MG63 (cell line): ENCODE measurements at regions not wholly inside any gene's neighbourhood (a gene's known extent, or its start where the extent isn't known, plus 50 kb on each side); places are given as distances from the start of the nearest gene placed in this dataset.

Experiments used
- DNase-seq: peaks from one replicate; pipeline ENCODE4 v3.0.0-alpha.2; 2020
- H3K27me3 ChIP-seq: fragments of 250-450 bp; sonication (Bioruptor Pico); 2 replicates; pipeline ENCODE4 v1.5.1; 2020; ENCODE audit warnings: mild to moderate bottlenecking, moderate library complexity
- H3K36me3 ChIP-seq: fragments of 250-450 bp; sonication (Bioruptor Pico); 2 replicates; pipeline ENCODE4 v1.5.1; 2020; ENCODE audit warnings: mild to moderate bottlenecking, moderate library complexity
- H3K4me3 ChIP-seq: fragments of 250-450 bp; sonication (Bioruptor Pico); 2 replicates; pipeline ENCODE4 v1.5.1; 2020; ENCODE audit warnings: mild to moderate bottlenecking, moderate library complexity
- H3K9me3 ChIP-seq: fragments of 250-450 bp; sonication (Bioruptor Pico); 2 replicates; pipeline ENCODE4 v1.5.1; 2020; ENCODE audit warnings: mild to moderate bottlenecking, moderate library complexity

DNA sequence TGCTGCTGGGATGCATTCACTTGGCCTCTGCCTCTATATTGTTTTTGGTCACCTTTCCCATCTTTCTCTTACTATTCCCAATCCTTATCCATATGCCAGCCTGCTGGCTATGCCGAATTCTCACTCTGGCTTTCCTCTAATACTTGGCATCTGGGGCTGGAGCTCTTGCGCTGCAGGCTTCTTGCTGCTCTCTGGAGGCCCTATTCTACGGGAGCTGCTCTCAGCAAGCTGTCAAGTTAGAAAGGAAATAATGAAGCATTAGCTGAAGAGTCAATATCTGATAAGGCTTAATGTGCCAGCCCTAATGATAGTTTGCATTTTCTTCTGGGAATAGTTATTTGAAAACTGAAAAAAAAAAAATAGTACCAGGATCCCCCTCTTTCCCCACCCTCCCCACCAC is 125.3 kb upstream of the CYYR1 start:
- no peaks in the 10 kb centered on the region for H3K27me3 ChIP-seq
- H3K9me3 ChIP-seq = no peaks in the 10 kb centered on the region
- no peaks in the 10 kb centered on the region for H3K36me3 ChIP-seq
- DNase-seq = no peak
- no peak overlapping the region for H3K4me3 ChIP-seq

DNA sequence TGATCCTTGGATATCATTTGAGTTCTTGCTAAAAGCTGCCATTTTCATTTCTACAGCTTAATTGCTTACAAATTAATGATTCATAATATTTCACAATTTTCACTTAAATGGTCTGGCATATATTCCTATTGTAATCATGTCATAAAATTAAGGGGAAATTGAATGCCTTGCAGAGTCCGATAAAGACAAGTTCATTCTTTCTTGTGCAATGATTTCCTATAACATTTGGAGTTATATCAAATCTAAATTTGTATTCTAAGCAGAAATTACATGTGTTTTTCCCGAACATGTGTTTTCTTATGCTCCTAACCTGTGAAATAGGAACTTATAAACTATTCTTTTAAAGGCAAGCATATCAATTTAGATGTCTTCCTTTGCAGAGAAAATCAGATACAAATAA is 118.3 kb upstream of the CYYR1 start:
- Histone ChIP-seq H3K27me3 (0 out of 2 replicates have a peak, but pooled peaks cover 4% of the 10 kb centered on the region), H3K4me3 (no peak overlapping the region), H3K36me3 (no peaks in the 10 kb centered on the region), H3K9me3 (no peaks in the 10 kb centered on the region; the same call in 1 of the 2 replicates)
- DNase-seq = no peak

DNA sequence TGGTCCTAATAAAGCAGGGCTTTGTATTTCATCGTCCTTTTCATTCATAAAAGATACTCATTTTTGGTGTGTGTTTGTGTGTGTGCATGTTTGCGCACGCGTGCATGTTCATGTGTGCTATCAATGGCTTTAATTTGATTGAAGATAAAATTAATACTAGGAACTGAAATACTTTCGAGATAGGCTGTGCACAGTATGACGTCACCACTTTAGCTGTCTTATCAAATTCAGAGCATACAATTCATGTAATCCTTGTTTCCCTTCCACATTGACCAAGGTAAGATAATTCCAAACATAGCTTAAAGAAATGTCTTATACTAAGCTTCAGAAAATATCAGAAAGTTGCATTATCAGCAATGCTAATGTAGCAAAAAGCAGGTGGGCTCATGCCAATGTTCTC is 113.6 kb upstream of the CYYR1 start:
- DNase-seq = no peak
- Histone ChIP-seq H3K36me3 (no peaks in the 10 kb centered on the region), H3K4me3 (no peak overlapping the region), H3K9me3 (no peaks in the 10 kb centered on the region; the same call in 1 of the 2 replicates), H3K27me3 (0 out of 2 replicates have a peak, but pooled peaks cover 4% of the 10 kb centered on the region)

DNA sequence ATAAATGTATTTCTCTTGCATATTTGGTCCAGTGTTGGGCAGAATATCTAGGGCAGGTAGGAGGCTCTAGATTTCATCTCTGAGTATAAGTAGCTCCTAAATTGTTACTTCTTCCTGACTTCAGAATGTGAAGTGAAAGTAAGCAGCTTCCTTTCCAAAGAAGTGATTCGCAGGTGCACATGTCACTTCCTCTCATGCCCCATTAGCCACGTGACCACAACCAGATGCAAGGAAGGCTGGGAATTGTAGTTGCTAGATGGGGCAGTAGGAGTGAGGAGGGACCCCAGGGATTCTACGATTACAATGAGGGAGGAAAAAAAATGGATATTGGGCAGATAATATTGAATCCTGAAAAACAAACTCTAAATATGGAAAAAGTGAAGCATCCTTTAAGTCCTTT is 113.2 kb upstream of the CYYR1 start:
- Histone ChIP-seq H3K9me3 (no peaks in the 10 kb centered on the region; the same call in 1 of the 2 replicates), H3K36me3 (no peaks in the 10 kb centered on the region), H3K4me3 (no peak overlapping the region), H3K27me3 (0 out of 2 replicates have a peak, but pooled peaks cover 2% of the 10 kb centered on the region)
- DNase-seq = peak; percentile 9

DNA sequence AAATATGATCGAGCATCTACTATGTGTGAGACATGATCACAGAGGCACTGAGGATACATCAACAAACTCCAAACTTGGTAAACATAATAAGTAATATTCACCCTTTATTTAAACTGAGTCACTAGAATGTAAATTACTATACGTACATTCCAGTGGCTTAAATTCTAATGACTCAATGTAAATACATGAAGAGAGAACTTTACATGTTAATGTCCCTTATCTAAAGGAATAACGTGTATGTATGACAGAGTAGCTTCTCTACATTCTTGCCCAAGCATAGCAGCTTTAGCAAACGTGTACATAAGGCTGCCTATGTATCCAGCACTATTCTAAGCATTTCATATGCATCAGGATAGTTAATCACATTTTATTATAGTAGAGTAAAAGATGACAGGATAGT is 111.8 kb upstream of the CYYR1 start:
- Histone ChIP-seq H3K27me3 (0 out of 2 replicates have a peak, but pooled peaks cover 2% of the 10 kb centered on the region), H3K9me3 (no peaks in the 10 kb centered on the region; the same call in 1 of the 2 replicates), H3K36me3 (no peaks in the 10 kb centered on the region), H3K4me3 (no peak overlapping the region)
- no peak for DNase-seq

DNA sequence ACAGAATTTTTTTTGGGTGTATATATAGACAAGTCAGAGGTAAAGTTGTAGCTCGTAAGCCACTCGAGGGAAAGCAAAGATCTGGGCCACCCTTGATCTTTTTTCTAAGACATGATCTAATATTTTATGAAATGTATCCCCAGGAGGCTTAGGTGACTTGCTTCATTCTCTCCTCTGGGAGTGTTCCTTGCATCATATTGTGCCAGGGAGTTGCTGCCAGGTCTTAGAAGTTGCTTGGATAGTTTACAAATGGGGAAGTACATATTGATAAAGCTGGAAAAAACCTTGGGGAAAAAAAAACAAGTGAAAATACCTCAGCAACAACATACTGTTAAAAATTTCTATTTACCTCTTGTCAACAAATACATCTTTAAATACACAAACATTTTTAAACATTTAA is 110.9 kb upstream of the CYYR1 start:
- H3K4me3 ChIP-seq = no peak overlapping the region
- H3K27me3 ChIP-seq = 0 out of 2 replicates have a peak, but pooled peaks cover 2% of the 10 kb centered on the region
- DNase-seq = no peak
- H3K36me3 ChIP-seq = no peaks in the 10 kb centered on the region
- H3K9me3 ChIP-seq = no peaks in the 10 kb centered on the region

DNA sequence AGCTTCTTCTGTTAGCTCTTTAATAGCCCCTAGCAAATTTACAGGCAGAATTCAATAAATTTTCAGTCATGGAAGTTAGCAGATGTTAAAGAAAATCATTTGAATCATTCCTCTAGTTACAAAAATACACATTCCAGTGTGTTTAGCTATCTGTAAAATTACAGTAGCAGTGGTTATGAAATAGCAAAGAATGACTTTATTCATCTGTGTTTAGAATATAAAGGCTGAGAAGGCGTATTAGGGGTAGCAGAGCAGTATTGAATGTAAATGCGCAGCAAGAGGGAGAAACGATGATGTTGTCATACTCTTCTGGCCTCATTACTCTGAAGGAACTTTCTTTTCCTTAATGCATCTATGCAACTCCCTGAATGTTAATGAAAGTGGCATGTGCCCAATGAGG is 106.2 kb upstream of the CYYR1 start:
- DNase-seq = no peak
- H3K4me3 ChIP-seq = no peak overlapping the region
- H3K36me3 ChIP-seq = no peaks in the 10 kb centered on the region
- H3K9me3 ChIP-seq = no peaks in the 10 kb centered on the region
- peaks cover 2% of the 10 kb centered on the region; the same call in 1 of the 2 replicates for H3K27me3 ChIP-seq

DNA sequence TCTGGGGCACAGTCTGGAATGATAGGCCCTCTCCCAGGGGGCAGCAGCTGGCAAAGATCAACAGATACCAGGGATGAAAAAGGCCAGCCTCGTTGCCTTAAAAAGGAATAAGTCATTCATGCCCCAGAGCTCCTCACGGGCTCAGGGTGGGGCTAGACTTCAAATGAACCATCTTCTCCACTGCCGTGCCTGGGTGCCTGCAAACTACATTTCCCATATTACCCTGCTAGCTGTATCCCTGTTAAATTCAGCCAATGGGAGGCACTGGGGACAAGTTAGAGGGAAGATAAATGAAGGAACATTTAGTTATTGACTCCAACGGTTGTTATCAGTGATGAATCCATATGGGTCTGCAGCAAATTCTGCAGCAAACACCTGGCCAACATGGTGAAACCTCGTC is 101.2 kb upstream of the CYYR1 start:
- Histone ChIP-seq H3K4me3 (no peak overlapping the region), H3K36me3 (no peaks in the 10 kb centered on the region), H3K9me3 (no peaks in the 10 kb centered on the region), H3K27me3 (no peaks in the 10 kb centered on the region; the same call in 1 of the 2 replicates)
- DNase-seq = no peak

DNA sequence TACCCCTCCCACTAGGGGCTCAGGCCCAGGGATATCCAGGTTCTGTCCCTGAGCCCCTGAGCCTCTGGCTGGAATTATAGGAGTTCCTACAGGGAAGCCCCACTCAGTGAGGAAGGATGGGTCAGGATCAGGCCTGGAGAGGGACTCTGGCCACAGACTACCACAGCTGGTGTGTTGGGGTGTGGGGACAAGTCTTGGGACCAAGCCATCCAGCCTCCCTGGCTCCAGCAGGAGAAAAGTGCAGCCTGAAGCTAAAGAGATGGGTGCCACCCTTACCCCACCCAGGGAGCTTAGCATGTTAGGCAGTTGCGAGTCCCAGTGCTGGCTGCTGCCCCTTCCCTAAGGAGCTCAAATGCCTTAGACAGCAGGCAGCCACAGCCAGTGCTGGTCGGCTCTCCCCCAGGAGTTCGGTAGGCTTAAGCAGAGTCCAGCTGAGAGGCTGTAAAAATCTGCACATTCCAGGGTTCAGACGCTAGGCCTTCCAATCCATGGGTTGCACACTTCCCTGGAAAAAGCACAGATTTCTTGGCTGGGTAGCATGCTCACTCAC is 96.2 kb upstream of the CYYR1 start:
- Histone ChIP-seq H3K9me3 (no peaks in the 10 kb centered on the region), H3K36me3 (no peaks in the 10 kb centered on the region), H3K4me3 (no peak overlapping the region), H3K27me3 (no peaks in the 10 kb centered on the region)
- no peak for DNase-seq

DNA sequence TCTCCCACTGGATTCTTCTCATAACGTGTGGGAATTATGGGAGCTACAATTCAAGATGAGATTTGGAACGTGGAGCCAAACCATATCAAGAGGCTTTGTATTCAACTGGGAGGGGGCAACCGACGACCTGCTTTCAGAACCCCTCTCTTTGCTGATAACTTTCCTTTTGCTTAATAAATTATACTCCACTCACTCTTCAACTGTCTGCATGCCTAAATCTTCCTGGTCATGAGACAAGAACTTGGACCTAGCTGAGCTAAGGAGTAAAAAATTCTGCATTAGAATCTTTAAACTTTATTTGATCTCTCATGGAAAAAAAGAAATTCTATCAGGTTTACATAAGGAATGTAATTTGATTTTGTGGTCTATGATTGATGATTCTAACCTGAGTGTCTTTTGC is 86.7 kb upstream of the CYYR1 start:
- no peak for DNase-seq
- no peaks in the 10 kb centered on the region for H3K36me3 ChIP-seq
- no peak overlapping the region for H3K4me3 ChIP-seq
- no peaks in the 10 kb centered on the region for H3K9me3 ChIP-seq
- no peaks in the 10 kb centered on the region for H3K27me3 ChIP-seq

DNA sequence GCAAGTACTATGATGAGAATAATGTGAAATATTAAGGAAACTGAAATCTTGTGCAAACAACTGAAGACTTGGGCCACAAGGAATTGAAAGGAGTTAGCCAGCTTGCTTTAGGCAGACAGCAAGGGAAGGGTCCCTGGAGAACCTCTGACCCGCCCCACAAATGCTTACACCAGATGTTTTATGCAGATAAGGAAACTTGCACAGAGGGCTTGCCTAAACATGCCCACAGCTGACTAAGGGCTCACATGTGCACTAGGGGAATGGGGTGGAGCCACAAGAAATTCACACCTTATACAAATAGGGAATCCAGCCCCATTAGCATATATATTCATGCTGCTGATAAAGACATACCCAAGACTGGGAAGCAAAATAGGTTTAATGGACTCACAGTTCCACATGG is 86.1 kb upstream of the CYYR1 start:
- H3K9me3 ChIP-seq = no peaks in the 10 kb centered on the region
- no peak for DNase-seq
- H3K4me3 ChIP-seq = no peak overlapping the region
- H3K36me3 ChIP-seq = no peaks in the 10 kb centered on the region
- H3K27me3 ChIP-seq = no peaks in the 10 kb centered on the region

DNA sequence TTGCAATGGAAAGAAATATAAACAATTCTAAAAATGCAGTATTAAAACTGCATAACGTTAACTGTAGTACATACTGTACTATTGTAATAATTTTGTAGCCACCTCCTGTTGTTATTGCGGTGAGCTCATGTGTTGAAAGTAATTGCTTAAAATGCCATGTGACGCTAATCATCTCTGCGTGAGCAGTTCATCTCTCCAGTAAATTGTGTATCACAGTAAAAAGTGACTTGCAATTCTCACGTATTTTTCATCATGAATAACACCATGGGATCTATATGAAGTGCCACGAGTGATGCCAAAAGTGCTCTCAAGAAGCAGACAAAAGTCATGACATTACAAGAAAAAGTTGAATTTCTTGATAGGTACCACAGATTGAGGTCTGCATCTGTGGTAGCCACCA is 82.4 kb upstream of the CYYR1 start:
- DNase-seq = no peak
- H3K27me3 ChIP-seq = no peaks in the 10 kb centered on the region
- no peaks in the 10 kb centered on the region for H3K9me3 ChIP-seq
- H3K36me3 ChIP-seq = no peaks in the 10 kb centered on the region
- H3K4me3 ChIP-seq = no peak overlapping the region

DNA sequence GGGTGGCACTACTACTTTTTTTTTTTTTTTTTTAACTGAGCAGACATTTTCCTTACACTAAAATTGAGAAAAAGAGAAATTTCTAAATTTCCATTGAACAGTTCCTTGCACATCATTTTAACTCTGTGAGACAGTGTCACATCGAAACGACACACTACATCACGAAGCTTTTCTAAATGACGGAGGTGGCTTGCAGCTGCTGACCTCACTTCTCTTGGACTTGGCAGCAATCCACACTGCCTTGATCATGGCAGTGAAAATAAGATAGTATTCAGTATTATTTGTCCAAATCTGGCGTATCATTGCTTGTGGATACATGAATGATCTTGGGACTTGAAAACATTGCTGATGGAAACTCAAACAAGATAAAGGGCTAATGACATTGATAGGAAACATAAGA is 80.3 kb upstream of the CYYR1 start:
- H3K27me3 ChIP-seq = no peaks in the 10 kb centered on the region
- no peaks in the 10 kb centered on the region for H3K36me3 ChIP-seq
- no peaks in the 10 kb centered on the region for H3K9me3 ChIP-seq
- DNase-seq = no peak
- H3K4me3 ChIP-seq = no peak overlapping the region

DNA sequence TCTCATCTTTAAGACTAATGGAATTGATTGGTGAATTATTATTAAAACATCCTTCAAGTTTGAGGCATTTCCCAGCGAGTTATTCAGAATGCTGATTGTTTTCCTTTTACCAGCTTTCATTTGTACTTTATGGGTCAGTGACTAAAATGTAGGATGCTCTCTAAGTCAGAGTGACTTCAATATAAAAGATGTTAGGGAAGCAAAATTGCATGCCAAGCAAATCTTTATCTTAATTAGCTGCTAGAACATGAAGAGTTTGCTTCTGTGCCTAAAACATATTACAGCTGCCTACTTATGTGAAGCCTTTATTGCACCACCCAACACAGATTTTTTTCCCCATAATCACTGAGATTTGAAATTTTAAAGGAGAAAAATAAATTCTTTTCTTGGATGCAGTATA is 79.8 kb upstream of the CYYR1 start:
- DNase-seq = no peak
- Histone ChIP-seq H3K27me3 (no peaks in the 10 kb centered on the region), H3K4me3 (no peak overlapping the region), H3K9me3 (no peaks in the 10 kb centered on the region), H3K36me3 (no peaks in the 10 kb centered on the region)

DNA sequence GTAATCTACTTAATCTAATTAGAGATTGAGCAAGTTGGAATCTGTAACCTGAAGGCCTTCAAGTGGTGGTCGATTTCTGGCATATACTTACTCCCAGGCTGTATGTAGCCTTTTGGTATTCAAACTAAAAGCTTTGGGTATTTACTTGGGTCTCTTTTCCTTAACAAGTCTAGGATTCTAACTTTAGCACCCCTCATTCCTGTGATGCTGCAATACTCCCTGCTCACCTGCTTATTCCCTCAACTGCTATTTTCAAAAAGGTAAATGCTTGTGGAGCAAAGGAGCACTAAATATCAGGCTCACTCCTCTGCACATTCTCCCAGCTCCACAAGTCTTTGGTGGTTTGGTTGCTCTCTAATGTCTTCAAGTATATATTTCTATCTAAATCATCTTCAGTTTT is 68.0 kb upstream of the CYYR1 start:
- DNase-seq = no peak
- 0 out of 2 replicates have a peak, but pooled peaks cover 6% of the 10 kb centered on the region for H3K9me3 ChIP-seq
- H3K27me3 ChIP-seq = no peaks in the 10 kb centered on the region
- H3K36me3 ChIP-seq = no peaks in the 10 kb centered on the region
- H3K4me3 ChIP-seq = no peak overlapping the region

DNA sequence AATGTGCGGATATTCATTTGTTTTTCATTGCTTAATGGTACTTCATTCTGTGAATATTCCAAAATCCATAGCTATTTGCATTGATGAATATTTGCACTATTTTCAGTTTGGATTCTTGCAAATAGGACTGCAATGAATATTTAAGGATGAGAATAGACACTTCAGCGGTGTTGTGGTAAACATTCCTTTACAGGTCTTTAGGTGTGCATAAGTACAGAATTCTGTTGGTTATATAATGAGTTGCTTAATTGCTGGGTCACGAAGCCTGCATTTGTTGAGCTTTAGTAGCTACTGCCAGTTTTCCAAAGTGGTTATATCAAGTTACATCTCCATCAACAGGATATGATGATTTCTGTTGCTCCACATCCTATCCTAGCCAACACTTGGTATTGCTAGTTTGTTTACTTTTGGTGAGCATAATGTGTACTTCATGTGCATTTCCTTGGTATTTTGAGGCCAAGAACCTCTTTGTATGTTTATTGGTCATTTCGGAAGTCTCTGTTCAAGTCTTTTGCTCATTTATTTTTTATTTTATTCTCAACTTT is 64.2 kb upstream of the CYYR1 start:
- no peak overlapping the region for H3K4me3 ChIP-seq
- no peaks in the 10 kb centered on the region for H3K36me3 ChIP-seq
- no peak for DNase-seq
- no peaks in the 10 kb centered on the region for H3K27me3 ChIP-seq
- H3K9me3 ChIP-seq = 0 out of 2 replicates have a peak, but pooled peaks cover 6% of the 10 kb centered on the region

DNA sequence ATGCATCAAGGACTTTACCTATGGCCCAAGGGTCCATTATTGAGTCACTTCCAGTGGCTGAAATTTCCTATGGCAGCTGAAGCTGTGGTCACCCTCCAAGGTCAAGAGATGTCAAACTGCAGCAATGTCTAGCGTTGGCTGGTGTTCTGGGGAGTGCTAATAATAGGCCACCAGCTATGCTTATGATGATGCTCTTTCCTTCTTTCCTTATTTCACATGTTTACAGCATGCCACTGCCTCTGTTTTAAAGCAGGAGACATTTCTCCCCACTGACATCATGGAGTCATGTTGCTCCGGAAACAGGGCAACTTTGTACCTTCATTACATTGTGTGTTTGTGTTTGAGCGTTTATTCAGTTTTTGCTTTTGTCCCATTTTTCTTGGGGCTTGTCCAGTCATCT is 62.6 kb upstream of the CYYR1 start:
- Histone ChIP-seq H3K9me3 (0 out of 2 replicates have a peak, but pooled peaks cover 6% of the 10 kb centered on the region), H3K4me3 (no peak overlapping the region), H3K27me3 (no peaks in the 10 kb centered on the region), H3K36me3 (no peaks in the 10 kb centered on the region)
- DNase-seq = no peak

DNA sequence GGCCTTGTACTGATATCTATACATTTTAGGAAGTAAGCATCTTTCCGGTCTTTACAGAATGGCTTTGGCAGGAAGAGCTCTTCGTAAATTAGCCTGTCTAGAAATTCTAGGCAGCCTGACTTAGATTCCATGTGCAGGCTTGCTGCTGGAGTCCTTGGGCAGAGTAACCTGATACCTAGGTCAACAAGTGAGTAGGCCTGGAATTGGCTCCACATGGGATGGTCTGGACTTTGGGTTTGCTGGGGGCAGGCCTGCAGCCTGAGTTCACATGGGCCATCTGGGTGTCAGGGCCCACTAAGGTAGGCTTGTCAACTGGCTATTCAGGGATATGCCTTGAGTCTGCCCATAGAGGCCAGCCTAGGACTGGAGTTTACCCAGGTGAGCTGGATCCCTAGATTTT is 59.6 kb upstream of the CYYR1 start:
- Histone ChIP-seq H3K27me3 (no peaks in the 10 kb centered on the region), H3K9me3 (no peaks in the 10 kb centered on the region), H3K36me3 (no peaks in the 10 kb centered on the region), H3K4me3 (no peak overlapping the region)
- DNase-seq = no peak
